ENCODE measurements at regions not wholly inside any gene's neighbourhood (a gene's known extent, or its start where the extent isn't known, plus 50 kb on each side); places are given as distances from the start of the nearest gene placed in this dataset.

DNA sequence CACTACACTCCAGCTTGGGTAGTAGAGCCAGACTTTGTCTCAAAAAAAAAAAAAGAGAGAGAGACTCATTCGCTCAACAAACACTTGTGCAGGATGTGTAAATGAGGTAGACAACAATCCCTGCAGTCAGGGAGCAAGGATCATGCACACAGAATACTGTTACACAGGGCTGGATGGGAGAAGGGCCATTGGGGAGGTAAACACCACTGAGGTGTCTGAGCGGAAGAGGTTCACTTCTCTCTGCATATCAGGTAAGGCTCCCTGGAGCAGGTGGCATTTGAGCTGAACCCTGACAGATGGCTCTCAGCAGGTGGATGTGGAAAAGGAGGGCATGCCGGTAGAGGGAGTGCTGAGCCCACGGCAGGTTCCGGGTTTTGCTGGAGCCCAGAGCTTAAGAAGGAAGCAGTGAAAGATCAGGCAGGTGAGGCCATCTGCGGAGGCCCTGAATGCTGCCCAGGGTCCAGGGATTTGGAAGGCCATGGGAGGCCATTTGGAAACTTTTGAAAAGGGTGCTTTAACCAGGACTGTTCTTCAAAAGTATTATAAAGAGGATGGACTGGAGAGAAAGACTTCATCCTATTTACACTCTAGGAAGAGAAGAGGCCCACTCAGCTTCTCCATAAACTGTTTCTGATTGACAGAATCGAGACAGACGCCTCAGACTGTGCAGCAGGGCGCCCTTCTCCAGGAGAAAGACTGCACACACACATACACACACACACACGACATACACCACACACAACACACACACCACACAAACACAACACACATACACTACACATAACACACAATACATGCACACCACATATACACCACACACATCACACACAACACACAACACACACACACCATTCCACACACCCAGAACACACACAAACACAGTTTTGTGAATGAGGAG lies 199.4 kb downstream of the USP12 start:
- Histone ChIP-seq H3K27ac (no peak overlapping the region), H3K4me3 (no peak overlapping the region), H3K27me3 (peaks cover 0 to 26% of the 10 kb centered on the region in 2 donors), H3K9me3 (no peaks in the 10 kb centered on the region), H3K36me3 (no peaks in the 10 kb centered on the region), H3K4me1 (peaks cover 0 to 1% (median 0%) of the 10 kb centered on the region in 4 donors)
- TF ChIP-seq, protein P1, sequence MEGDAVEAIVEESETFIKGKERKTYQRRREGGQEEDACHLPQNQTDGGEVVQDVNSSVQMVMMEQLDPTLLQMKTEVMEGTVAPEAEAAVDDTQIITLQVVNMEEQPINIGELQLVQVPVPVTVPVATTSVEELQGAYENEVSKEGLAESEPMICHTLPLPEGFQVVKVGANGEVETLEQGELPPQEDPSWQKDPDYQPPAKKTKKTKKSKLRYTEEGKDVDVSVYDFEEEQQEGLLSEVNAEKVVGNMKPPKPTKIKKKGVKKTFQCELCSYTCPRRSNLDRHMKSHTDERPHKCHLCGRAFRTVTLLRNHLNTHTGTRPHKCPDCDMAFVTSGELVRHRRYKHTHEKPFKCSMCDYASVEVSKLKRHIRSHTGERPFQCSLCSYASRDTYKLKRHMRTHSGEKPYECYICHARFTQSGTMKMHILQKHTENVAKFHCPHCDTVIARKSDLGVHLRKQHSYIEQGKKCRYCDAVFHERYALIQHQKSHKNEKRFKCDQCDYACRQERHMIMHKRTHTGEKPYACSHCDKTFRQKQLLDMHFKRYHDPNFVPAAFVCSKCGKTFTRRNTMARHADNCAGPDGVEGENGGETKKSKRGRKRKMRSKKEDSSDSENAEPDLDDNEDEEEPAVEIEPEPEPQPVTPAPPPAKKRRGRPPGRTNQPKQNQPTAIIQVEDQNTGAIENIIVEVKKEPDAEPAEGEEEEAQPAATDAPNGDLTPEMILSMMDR (IDR thresholded peaks at IDR 0.05) = peak in 1 of 5 experiments; percentile 6
- TF ChIP-seq EP300 (IDR thresholded peaks at IDR 0.05) = no peak
- no peak for DNase-seq (ENCODE audit: low spot score in 2 of 2)
- 44 to 46% methylated on average over 10 of the region's 10 CpGs for WGBS, 2 donors

DNA sequence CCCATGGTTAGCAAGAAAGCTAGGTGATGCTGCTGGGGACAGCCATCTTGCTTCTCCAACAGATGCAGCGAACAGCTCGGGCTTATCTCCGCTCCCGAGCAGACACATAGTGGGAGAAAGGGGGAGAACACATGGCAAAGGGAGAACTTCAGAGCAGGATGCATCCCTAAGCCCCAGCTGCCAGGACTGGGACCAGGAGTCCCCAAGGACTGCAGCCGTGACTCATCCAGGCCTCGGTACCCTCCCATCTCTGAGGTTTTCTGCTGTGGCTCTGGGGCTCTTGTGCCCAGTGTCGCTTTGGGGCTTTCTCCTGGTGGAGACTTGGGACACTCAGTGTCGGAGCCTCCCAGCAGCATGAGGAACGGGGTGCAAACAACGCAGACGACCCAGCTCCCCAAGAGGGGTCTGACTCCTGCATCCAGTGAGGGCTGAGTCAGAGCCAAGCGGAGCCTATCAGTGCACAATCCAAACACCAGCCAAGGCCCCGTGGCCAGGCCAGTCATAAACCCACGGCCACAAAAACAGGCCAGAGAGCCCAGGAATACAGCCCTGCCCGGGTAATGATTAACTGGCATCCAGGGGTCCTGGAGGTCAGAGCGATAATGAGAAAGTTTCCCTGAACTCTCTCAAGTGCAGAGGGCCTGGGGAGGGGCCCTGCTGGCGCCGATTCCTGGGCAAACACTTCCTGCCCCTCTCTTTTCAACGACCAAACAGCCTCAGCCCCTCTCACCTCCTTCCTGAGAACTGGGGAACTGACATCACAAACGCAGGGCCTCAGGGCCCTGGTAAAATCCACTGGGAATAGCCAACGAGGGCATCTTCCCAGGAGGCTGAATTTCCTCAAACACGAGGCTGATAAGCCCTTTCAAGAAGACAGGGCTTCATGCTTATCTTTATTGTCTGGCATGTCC lies 202.9 kb downstream of the USP12 start:
- TF ChIP-seq POLR2A (IDR thresholded peaks at IDR 0.05) = no peak
- TF ChIP-seq, protein P1 (IDR thresholded peaks at IDR 0.05) = no peak
- no peak for TF ChIP-seq EP300 (IDR thresholded peaks at IDR 0.05)
- H3K27ac ChIP-seq = no peak overlapping the region
- H3K4me3 ChIP-seq = no peak overlapping the region
- H3K27me3 ChIP-seq = peaks cover 0 to 10% of the 10 kb centered on the region in 2 donors
- peaks cover 0 to 16% (median 0%) of the 10 kb centered on the region in 4 donors for H3K4me1 ChIP-seq
- no peaks in the 10 kb centered on the region for H3K36me3 ChIP-seq
- no peaks in the 10 kb centered on the region for H3K9me3 ChIP-seq
- no peak for DNase-seq (ENCODE audit: low spot score in 2 of 2)
- WGBS, 2 donors = 48 to 50% methylated on average over 18 to 22 of the region's 22 CpGs

DNA sequence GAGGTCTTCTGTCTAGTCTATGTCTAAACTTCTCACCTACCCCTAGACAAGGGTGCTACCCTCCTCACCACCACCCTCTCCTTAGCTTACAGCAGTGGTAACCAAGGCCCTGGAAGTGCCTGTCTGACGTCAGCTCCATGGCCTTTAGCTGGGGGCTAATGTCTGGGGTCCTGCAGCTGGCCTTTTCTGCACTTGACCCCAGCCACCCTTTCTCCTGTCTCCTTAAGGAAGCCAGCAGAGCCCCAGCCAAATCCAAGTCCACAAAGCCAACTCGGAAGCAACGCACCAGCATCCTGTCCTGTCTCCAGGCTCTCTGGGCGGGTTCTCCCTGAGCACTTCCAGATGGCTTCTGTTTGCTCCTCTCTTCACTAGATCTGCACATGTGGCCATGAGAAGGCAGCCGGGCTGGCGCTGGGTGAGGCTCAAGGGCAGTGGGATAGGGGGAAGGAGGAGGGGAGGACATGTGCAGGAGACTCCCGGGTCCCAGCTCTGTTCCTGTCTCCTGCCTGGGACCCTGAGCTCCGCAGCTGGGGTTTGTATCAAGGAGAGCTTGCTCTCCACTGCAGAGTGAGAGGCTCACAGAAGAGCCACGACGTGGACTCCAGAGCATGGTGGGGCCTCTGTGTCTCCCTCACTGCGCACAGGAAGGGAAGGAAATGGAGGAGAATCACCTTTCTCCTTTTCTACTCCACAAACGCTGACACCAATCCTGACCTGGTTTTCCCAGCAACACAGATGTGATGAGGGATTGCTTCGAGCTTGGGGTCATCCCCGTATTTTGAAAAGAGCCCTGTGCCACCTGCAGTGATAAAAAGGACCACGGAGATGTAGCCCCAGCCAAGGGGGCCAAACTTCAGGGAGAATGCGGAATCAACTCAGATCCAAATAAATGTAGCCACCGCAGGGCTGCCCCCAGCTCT lies 204.2 kb downstream of the USP12 start:
- no peaks in the 10 kb centered on the region for H3K9me3 ChIP-seq
- 60 to 76% methylated on average over 17 of the region's 17 CpGs for WGBS, 2 donors
- H3K4me3 ChIP-seq = no peak overlapping the region
- H3K27me3 ChIP-seq = no peaks in the 10 kb centered on the region
- TF ChIP-seq, protein P1 (IDR thresholded peaks at IDR 0.05) = no peak
- TF ChIP-seq EP300 (IDR thresholded peaks at IDR 0.05) (no peak), POLR2A (IDR thresholded peaks at IDR 0.05) (no peak)
- no peak overlapping the region for H3K27ac ChIP-seq
- no peaks in the 10 kb centered on the region for H3K36me3 ChIP-seq
- no peak for DNase-seq (ENCODE audit: low spot score in 2 of 2)
- peaks cover 0 to 16% (median 0%) of the 10 kb centered on the region in 4 donors for H3K4me1 ChIP-seq

DNA sequence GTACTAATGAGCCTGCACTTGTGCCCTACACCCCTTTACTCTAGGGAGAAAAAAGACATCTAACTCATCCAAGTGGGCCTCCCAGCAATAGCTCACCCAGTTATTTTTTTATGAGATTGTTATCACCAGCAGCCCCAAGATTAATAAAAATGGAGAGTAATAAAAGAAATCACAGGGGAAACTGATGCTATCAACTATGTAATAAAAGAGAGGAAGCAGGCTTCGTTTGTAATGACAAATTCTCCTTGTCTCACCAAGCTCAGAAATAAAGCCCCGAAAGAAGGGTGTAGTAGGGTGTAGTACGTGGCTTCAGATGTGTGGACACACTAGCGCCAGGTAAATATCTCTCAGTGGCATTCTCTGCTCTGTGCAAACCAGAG lies 204.9 kb downstream of the USP12 start:
- TF ChIP-seq EP300 (IDR thresholded peaks at IDR 0.05) = no peak
- TF ChIP-seq, protein P1 (IDR thresholded peaks at IDR 0.05) = no peak
- TF ChIP-seq POLR2A (IDR thresholded peaks at IDR 0.05) = no peak
- H3K36me3 ChIP-seq = no peaks in the 10 kb centered on the region
- 83 to 87% methylated on average over 4 of the region's 4 CpGs for WGBS, 2 donors
- H3K9me3 ChIP-seq = no peaks in the 10 kb centered on the region
- H3K27ac ChIP-seq = no peak overlapping the region
- peaks cover 0 to 16% (median 0%) of the 10 kb centered on the region in 4 donors for H3K4me1 ChIP-seq
- no peak for DNase-seq (ENCODE audit: low spot score in 2 of 2)
- H3K4me3 ChIP-seq = no peak overlapping the region
- no peaks in the 10 kb centered on the region for H3K27me3 ChIP-seq
